ENCODE measurements at regions not wholly inside any gene's neighbourhood (a gene's known extent, or its start where the extent isn't known, plus 50 kb on each side); places are given as distances from the start of the nearest gene placed in this dataset.
"Not testable (repeated sequence)": the region's sequence is repeated elsewhere in the genome, so short reads cannot be mapped to it uniquely, and the experiment has no call there.

DNA sequence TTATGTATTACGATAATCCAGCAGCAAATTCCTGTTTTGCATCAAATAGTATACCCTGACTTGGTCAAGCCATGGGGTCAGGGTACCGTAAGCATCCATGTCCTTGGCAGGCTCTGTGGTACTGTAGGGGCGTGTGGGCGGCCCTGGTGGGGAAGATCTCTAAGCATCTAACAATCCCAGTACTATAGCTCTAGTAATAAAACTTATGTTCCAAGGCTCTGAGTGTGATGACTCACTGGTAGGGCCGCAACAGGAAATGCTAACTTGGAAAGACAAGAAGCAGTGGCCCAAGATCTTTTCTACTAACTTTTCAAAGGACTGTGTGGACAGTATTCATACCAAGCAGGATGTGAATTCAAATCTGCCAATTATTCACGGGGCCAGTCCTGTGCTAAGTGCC is 63.8 kb downstream of the CLEC18A start:
- DNase-seq, result peak; percentile 4

DNA sequence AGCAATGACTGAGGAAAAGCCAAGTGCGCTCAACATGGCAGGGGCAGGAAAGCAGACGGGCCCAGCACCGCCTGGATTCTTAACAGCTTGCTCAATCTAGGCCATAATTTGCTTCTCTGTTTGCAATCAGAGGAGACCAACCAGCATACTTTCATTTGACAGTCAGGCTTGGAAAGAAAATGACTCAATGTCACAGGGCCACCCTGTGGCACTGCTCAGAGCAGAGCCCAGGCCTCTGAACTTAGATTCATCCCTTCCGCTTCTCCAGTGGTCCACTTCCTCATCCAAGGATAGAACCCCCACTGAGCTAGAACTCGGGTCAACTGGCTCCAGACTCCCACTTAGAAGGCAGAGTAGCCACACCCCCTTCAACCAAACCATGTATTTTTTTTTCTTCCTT is 65.6 kb downstream of the CLEC18A start:
- DNase-seq, result not testable (repeated sequence)

DNA sequence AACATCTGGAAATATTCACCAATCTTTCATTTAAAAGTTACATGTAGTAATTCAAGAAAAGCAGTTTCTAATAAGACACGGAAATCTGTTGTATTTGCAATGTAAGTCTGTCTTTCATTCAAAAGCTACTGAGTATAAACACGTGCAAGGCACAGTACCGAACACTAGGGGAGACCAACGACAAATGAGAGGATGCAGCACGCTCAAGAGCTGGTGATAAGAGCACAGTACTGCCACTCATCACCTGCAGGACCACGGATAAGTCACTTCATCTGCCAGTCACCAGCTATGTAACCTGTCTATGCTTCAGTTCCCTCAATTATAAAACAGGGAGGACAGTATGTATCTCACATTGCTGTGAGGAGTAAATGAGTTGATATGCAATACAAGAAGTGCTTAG is 67.1 kb downstream of the CLEC18A start:
- peak; percentile 1 for DNase-seq

DNA sequence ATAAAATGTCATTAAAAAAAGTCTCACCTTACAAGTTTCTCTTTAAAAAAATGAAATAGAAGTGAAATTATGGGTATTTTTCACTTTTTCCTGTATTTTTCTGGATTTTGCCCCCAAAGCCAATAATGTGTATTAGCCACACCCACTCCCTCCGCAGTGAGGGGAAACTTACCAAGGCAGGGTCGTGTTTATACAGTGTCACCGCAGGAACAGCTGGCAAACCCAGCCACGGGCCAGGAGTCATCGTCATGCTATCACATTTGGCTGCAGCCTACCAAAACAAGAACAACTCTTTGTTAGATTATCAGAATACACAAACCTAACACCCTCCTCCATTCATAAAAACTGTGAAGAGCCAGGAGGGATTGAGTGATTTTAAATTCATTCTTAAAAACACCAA is 72.1 kb downstream of the CLEC18A start:
- not testable (repeated sequence) for DNase-seq

DNA sequence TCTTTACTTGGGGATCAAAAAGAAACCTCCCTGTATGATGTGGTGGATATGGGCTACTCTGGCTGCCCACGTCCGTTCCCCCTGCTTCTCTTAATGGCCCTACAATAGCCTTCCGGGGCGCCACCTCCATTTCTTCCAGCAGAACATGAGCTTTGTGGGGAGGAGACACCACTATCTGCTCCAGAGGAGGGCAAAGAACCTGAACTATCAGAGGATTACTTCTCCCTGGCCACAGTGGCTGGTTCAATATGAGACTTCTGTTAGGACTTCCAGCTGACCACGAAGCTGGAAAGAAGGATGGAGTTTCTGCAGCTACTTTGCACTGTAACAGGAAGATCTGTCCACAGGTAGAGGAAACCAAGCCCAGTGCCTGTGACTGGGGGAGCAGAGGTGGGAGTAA is 72.8 kb downstream of the CLEC18A start:
- DNase-seq, result not testable (repeated sequence)

DNA sequence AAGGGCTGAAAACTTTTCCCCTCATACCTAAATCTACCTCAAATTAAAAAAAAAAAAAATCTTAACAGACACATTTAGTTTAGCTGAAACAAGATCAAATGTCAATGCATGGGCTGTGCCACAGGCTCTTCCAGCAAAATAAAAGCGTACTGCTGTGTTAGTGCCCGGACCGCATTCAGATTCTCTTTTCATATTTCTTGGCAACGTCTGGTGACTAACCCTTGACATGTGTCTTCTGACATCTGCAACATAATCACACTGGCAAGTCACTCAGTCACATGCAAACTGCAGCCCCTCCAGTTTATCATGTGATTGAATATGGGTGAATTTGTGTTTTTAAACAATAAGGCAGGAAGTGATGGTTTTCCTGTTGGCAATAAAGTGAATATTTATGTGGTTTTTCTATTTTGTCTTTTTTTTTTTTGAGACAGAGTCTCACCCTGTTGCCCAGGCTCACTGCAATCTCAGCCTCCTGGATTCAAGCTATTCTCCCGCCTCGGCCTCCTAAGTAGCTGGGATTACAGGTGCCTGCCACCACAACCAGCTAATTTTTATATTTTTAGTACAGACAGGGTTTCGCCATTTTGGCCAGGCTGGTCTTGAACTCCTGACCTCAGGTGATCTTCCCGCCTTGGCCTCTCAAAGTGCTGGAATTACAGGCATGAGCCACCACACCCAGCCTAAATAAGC is 75.2 kb downstream of the CLEC18A start:
- not testable (repeated sequence) for DNase-seq

DNA sequence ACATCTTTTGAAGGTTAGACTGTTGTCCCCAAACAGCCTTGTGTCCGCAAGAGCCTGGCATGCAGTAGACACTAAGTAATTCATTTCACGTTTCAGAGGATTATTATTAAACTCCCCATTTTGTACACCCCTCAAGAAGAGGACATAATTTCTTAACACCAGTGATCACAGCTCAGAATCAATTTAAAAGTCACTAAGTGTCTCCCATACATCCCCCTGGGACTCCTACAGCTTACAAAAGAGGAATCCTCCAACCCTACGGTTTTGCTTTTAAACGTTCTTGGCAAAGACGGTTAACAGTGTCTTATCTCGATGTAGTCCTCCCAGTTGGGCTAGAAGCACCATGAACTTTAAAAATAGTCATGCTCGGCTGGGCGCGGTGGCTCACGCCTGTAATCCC is 81.2 kb upstream of the PDPR start:
- DNase-seq, result not testable (repeated sequence)

DNA sequence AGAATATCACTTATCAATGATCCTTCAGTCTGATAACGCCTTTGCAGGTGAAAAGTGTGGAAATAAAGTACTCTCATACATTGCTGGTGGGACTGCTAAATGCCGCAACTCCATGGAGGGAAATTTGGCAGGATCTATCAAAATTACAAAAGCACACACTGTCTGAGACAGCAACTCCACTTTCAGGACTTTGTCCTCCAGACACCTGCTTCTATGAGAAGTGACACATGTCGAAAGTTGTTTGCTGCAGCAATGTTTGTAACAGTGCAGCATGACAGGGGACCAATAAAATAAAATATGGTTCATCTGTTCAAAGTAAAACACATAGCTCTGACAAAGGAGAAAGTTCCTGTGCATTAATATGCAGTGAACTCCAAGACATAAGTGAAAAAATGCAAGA is 76.2 kb upstream of the PDPR start:
- not testable (repeated sequence) for DNase-seq

DNA sequence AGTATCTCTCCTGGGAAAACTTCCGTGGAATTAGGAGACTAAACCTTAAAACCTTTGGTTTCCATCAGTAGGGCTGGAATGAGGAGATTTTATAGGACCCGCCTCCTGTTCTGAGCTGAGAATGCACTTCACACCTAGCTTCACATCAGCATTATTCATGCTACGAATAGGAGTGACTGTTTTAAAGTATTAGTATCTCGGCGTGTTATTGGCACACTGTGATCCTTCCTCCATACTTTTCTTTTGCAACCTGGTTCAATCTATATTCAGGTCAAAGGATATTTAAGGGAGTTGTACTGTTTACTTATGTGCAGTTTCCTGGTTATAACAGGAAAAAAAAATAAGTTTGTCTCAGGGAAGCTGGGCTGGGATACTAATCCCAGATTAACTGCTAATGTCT is 73.6 kb upstream of the PDPR start:
- not testable (repeated sequence) for DNase-seq

DNA sequence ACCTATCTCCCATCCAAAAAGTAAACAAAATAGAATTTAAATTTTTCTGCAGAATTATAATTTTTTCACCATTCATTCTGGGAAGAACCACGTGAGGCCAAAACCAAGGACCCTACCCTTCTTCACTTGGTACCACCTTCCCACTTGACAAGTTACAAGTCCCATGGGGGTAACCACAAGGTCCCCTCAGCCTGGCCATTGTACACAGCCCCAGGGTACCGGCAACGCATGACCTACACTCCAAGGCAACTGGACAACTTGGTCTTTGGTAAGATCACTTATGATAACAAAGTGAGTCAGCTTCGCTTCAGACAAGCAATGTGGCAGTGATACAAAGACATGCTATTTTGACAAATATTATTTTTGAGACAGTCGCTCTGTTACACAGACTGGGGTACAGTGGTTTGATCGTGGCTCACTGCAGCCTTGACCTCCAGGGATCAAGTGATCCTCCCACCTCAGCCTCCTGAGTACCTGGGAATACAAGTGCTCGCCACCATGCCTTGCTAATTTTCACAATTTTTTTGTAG is 70.5 kb upstream of the PDPR start:
- not testable (repeated sequence) for DNase-seq

DNA sequence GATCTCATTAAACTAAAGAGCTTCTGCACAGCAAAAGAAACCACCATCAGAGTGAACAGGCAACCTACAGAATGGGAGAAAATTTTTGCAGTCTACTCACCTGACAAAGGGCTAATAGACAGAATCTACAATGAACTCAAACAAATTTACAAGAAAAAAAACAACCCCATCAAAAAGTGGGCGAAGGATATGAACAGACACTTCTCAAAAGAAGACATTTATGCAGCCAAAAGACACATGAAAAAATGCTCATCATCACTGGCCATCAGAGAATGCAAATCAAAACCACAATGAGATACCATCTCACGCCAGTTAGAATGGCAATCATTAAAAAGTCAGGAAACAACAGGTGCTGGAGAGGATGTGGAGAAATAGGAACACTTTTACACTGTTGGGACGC is 67.6 kb upstream of the PDPR start:
- DNase-seq, result not testable (repeated sequence)

DNA sequence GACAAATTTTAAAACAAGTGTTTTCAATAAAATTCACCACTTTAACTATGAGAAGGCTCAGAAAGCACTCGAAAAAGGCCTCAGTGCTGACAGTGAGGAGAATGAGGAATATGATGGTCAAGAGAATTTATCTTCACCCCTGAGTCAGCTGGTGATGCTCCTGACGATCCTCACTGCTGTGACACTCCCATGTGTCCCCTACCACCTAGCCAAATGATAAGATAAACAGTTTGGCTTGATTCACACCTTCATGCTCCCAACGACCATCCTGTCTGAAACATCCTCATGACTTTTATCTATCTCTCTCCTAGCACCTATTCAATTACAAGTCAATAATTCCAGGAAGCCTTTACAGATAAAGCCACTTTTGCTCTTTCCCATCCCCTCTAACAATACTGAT is 66.0 kb upstream of the PDPR start:
- not testable (repeated sequence) for DNase-seq

DNA sequence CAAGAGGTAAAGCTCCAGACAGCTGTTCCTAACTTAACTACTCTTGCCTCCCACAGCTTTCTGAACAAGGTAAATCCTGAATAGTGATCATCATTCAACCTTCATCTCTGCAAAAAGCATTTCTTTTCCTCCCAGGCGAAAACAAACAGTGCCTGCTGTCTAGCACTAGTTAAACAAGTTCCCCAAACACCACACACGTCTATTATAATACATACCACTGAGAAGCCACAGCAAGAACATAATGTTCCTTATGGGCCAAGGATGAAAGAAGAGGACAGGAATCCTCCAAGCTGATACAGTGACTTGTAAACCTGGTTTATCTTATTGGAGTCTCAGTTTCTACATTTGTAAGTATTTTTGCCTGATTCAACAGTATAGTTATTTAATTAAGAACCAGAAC is 56.1 kb upstream of the PDPR start:
- DNase-seq, result not testable (repeated sequence)

DNA sequence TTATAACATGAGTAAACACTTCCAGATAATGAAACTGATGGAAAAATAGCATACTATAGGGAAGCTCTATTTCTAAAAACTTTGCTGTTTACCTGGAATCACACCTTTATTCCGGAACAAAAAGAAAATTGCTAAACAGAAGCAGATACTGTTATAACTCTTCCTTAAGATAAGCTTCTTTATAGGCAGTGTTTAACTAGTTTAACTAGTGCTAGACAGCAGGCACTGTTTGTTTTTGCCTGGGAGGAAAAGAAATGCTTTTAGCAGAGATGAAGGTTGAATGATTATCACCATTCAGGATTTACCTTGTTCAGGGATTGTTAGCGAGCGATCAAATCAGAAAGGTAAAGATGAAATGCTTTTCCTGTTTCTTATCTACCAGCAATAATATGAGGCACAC is 54.7 kb upstream of the PDPR start:
- DNase-seq, result not testable (repeated sequence)

DNA sequence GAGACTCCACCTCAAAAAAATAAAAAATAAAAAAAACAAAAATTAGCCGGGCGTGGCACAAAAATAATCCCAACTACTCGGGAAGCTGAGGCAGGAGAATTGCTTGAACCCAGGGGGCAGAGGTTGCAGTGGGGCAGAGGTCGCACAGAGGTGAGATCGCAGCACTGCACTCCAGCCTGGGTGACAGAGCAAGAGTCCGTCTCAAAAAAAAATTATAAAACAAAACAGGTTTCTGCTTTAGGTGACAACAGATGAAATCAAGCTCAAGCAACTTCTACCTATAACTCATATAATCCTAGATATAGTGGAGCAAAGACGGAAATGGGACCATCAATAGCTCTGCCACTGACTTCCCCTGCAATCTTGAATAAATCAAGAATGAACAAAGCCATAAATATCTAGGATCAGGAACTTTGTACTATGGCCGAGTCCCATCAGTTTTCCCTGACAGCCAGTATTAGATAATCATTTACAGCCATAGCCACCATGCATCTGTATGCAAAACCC is 53.6 kb upstream of the PDPR start:
- not testable (repeated sequence) for DNase-seq

DNA sequence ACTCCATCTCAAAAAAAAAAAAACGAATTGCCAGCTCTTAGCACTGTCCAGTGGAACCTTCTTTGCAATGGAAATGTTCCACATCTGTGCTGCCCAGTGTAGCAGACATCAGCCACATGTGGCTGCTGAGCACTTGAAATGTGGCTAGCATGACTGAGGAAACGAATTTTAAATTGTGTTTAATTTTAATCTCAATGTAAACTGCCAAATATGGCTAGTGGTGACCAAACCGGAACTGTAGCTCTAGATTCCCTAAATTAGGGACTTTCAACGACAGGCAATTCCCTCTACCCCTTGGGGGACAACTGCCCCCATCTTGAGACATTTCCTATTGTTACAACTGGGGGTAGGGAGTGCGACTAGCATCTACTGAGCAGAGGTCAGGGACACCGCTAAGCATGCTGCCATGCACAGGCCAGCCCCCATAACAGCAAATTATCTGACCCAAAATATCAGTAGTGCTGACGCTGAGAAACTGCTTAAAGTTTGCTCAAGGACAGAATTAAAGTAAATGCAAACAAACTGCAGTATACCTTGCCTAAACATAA is 52.4 kb upstream of the PDPR start:
- DNase-seq, result not testable (repeated sequence)

DNA sequence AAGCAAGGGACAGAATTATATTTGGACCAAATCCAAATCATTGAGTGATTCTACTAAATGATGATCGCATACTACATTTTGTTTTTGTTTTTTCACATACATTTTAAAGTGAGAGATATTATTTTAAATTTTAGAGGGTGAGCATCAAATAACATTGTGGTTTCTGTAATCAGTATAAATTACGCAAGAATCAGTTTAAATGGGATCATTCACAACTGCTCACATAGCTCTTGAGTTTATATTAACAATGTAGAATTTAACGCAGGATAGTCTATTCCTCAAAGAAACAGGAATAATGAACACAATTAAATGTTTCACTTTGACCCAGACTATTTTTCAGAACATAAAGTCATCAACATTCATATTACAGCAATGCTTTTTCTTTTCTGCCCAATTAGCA is 51.2 kb upstream of the PDPR start:
- DNase-seq, result not testable (repeated sequence)
